Activated T-cell treated with anti-CD3 and anti-CD28 coated beads, Interleukin-2, amount 50 U/mL, for 1 hour (primary cell): ENCODE measurements at regions not wholly inside any gene's neighbourhood (a gene's known extent, or its start where the extent isn't known, plus 50 kb on each side); places are given as distances from the start of the nearest gene placed in this dataset.
A peak's percentile ranks its signal among the peaks of the same experiment; 100 is the strongest.
"Not testable (repeated sequence)": the region's sequence is repeated elsewhere in the genome, so short reads cannot be mapped to it uniquely, and the experiment has no call there.

ENCODE experiments used
- DNase-seq: peaks from one replicate; pipeline ENCODE4 v3.0.0-alpha.2; 2020

DNA sequence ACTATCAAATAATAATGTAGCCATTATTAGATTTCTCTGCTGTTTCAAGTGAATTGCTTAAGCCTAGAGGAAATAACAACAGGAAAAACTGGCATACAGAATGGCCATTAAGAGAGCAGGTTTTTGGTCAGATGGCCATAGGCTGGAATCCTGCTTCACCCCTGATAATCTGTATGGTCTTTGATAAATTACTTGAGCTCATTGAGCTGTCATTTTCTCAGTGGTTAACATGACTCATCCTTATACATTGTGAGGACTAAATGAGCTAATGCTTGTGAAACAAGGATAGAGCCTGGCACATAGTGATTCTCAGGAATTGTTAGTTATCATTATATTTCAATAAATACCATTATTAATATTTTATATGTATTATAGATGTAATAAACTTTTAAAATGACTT, 516.5 kb downstream of the KIF4B start:
- DNase-seq = no peak

DNA sequence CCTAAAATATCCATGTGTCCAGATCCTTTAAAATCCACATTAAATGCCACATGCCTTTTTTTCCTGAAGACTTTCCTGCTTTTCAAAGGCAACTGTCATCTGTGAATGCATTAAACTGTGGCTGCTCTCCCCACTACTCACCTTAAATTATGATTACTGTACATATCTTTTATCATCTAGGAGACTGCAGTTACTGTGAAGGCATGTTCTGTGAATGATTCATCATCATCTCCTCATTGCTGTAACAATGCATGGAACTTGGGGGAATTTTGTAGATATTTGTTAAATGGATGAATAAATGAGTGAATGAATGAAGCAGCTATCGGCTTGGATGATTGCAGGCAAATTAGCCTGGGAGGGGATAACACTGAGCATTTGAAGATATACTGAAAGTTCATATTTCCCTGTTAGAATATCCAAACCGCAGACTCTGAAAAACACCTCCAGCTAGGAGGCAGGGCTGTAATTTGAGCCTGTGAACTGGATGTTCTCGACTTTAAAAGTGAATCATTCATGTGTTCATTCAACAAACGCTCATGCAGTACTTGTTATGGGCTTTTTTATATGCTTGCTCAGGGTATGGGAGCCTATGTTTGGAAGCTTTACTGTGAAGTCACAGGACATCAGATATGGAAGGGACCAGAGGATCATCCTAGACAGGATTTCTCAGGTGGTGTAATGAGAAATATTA, 519.2 kb downstream of the KIF4B start:
- DNase-seq = no peak

DNA sequence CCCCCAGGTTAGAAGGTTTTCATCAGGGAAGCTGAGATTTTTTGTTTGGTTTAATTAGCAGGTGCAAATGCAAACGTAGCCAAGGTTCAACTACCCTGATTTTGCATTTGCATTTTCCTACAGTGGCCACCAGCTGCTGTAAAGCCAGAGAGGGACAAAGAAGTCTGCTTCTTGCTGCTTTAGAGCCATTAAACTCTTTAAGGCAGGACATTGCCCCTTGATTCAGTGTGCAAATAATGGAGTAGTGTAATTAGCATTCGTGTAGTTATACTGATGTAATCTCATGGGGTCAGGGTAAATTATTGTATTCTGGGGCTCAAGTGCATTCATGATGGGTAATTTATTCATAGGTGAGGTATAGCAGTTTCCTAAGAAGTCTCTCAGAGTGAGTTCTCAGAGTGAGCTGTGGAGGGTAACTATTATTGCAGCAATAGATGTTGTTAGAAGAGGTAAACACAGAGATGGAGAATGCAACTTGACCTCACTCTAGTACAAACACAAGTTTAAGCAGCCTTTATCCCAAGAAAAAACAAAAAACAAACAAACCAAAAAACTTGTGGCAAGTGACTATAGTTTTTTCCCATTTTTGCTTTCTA, 526.5 kb downstream of the KIF4B start:
- DNase-seq = no peak

DNA sequence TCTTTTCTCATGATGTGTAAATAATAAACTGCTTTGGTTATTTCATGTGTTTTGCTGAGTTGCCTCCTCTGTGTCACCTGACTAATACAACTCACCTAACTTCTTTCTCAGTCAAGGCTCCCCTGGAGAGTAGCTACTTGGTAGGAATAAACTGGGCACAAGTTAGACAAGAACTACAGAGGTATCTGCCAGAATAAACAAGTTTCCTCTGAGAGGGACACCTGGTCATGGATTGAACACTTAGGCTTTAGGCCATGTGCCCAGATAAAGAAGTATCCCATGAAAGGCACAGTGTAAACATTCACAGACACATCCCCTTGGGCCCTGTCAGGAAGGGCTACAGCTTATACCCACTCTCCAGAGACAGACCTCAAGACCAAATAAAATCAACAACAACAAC, 532.5 kb downstream of the KIF4B start:
- DNase-seq = no peak

DNA sequence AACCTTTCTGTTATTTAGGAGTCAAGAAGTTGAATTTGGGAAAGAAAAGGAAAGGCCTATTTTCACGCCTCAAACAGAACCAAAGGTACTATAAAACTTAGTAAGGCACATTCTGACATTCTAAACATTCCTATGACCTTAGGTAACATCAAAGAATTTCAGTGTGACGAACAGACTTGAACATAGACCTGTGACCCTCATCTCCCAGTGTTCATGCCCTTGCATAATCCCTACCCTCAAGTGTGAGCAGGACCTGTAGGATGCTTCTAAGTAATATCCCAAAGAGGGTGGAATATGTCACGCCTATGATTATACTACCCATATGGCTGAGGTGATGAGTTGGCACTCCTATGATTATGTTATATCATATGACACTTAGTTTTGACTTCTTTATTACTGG, 540.9 kb downstream of the KIF4B start:
- DNase-seq = no peak

DNA sequence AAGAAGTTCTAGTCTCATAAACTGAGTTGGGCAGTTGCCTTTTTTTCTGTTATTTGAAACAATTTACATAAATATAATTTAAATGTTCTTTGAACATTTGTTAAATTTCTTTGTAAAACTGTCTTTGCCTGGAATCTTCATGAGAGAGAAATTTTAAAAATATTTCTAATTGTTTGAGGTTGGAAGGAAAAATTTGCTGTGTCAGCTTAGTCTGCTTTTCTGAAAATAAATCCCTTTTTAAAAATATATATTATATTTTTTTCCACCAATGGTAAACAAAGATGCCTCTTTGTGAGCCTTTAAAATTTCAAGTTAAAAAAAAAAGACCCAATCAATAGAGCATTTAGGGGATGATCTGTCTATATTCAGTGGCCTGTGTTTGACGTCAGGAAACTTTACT, 542.7 kb downstream of the KIF4B start:
- no peak for DNase-seq

DNA sequence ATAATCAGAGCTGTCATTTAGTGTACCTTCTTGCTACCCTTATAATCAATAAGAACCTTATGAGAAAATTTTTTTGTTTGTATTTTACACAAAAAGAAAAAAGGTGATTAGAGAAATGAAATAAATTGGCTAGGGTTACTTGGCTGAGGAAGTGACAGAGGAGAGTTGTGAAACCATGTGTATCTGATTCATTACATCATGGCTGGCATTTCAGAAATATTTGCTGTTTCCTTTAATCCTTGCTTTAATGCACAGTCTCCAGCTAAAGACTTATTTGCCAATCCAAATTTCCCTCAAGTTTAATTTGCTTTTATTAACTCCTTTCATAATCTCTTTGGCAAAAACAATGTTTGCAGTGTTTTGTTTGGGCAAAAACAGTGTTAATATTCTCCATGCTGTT, 543.1 kb downstream of the KIF4B start:
- no peak for DNase-seq

DNA sequence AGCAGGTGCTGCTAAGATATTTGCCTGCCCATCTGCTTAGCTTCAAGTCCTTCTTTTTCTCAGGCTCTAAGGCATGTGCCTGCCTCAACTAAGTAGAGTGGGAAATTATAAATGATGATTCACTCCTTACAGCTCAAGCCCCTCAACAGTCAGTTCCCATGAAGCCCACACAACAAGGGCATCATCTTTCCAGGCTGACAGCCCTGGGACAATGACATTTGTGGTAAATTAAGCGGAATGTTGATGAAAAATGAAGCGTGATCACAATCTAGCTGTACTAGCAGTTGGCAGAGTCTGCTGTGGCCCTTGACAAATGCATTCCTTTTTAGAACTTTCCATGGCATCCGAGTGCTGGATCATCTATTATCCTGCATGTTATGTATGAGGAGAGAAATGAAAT, 548.6 kb downstream of the KIF4B start:
- no peak for DNase-seq

DNA sequence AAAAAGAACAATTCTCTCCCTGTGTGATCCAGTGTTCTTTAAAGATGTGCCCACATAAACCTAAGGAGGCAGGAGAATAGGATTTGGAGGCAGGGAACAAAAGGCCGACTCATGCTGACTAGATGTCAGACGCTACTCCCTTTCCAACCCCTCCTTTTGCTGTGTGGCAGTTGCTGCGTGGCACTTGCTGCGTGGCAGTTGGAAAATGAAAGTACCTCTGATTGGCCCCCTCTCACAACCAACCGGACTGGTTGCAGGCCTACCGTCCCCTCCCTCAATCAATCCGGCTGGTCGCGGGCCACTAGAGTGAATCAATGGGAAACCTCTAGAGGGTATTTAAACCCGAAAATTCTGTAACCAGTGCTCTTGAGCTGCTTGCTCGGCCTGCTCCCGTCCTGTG, 551.0 kb downstream of the KIF4B start:
- DNase-seq = no peak

DNA sequence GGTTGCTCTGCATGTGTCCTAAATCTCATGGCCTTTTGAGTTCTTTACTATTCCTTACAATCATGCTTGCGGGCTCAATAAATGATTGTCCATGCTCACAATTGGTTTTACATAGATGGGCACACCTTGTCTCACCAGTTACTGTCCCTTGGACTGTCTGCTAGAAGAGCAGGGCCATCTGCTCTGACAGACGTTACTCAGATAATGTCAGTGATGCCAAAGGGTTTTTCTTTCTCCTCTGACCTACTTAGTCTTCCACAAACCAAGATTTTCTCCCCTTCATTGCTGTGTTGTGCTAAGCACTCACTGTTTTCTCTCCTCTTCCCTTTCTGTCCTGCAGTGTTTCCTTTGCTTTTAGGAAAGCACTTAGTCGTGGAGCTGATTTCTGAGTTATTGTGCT, 562.3 kb downstream of the KIF4B start:
- DNase-seq = no peak

DNA sequence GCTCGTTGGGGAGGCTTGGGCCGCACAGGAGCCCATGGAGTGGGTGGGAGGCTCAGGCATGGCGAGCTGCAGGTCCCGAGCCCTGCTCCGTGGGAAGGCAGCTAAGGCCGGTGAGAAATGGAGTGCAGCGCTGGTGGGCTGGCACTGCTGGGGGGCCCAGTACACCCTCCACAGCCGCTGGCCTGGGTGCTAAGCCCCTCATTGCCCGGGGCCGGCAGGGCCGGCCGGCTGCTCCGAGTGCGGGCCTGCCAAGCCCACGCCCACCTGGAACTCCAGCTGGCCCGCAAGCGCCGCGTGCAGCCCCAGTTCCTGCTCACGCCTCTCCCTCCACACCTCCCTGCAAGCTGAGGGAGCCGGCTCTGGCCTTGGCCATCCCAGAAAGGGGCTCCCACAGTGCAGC, 573.3 kb downstream of the KIF4B start:
- DNase-seq = not testable (repeated sequence)

DNA sequence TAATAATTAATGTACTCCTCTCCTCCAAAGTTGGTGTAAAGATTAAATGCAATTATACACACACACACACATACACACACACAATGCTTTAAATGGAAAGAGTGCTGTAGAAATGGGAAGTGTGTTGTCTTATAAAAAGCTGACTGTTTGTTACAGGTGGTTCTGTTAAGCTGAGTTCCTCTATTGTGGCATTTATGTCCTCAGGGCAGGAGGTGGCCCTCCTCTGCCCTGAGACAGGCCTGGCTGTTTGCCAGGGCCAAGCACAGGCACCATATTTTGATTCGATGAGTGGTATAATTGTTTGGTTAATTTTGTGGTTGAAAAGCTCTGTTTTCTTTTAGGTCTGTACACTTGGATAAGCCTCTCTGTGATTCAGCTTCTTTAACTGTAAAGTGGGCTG, 573.9 kb downstream of the KIF4B start:
- DNase-seq = no peak

DNA sequence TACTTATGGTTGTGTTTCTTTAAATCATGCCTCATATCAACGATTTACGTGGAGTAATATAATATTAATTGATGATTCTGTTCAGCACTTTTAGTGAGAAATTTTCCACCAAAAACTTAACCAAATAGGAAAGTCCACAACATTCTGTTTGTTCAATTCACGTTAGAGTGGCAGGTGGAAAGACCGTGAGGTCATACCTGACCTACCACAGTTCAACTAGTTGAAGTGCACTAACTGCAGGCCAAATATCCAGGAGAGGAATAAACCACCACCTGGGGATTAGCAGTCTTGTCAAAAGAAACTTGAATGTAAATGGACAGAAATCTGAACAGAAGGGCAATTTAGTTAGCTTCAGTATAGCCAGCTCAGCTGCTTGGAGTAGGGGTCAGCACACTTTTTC, 577.7 kb downstream of the KIF4B start:
- no peak for DNase-seq

DNA sequence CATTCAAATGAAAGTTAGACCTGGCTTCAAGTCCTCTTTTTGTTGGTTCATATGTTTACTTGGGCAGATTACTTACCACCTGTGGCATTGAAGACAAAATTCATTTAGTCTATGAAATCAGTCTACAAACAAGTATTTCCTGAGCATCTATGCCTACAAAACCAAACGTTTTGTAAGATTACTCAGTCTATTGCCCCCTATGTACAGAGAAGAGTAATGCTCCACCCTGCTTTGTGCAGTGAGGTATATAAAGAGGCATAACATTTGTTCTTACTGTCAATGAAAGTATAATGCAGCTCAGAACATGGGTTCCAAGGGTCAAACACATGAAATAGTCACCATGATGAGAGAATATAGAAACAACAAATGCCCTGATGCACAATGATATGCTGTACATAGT, 580.7 kb downstream of the KIF4B start:
- no peak for DNase-seq

DNA sequence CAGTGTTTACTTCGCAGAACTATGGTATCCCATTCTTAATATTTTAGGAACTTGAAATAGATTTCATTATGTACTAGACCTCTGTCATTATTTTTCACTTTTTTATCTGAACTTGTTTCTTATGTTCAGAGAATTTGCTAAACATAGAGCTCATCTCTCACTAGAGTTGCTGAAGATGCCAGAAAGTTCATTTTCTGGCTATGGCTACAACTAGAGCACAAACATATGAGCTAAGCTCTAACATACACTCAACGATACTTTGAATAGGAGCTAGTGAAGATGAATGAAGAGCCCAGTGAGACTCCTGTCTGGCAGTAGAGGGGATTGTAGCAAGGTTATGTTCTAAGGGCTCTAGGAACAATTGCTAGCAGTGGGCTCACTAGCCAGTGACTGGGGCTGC, 582.2 kb downstream of the KIF4B start:
- no peak for DNase-seq

DNA sequence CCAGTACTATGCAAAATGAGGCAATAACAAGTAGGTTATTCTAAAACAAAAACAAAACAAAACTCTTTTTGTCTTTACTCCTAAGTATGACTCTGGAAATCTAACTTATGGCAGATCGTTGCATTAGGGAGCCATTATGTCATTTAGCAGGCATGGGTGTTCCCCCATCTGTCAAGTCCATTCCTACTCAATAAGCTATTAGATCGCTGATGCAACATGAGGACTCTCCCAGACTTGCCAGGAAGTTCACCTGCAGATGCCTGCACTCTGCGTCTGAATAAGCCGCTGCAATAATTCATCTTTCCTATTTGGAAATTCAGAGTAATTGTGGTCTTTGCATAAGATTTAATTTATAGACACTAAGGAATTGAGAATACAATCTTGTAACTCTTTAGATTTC, 585.0 kb downstream of the KIF4B start:
- DNase-seq = no peak

DNA sequence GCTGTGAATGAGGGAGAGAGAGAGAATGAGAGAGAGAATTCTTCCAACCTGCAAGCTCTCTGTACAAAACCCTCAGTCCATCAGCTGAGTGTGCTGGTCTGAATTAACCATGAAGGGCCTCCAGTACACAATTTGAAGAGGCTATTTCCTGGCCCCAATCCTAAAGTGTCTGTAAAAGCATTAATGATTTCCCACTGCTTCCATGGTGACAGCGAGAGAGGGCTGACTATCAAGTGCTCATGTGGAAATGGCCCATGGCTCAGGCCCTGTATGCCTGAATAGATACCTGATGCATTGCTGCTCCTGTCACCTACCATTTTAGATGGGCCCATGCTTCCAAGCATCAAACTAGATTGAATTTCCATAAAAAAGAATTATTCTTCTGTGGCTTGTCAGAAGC, 592.4 kb downstream of the KIF4B start:
- DNase-seq = no peak

DNA sequence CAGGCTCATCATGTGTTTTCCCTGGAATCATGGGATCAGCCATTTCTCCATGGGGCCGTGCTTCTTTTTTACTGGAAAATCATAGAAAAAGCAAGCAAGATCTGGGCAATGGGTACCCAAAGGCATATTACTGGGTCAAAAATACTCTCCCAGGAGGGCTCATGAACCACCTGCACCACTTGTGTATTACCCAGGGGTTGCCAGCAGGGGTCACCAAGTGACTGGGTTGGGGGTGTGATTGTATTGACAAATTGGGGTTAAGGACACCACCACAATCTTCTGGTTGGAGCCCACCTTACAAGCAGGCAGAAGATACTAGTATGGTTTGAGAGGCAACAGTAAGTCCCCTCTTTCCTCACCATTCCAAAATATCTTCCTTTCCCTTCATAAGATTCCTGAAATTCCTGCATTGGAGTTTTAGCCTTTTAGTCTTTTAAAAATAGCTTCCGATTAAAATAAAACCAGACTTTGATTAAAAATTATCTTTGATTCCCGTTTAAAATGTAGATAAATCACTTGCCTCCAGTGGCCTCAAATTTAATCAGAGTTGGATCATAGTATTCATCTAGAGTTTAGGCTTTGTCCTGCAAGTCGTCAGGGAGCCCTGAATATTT, 603.3 kb downstream of the KIF4B start:
- peak; percentile 37 for DNase-seq

DNA sequence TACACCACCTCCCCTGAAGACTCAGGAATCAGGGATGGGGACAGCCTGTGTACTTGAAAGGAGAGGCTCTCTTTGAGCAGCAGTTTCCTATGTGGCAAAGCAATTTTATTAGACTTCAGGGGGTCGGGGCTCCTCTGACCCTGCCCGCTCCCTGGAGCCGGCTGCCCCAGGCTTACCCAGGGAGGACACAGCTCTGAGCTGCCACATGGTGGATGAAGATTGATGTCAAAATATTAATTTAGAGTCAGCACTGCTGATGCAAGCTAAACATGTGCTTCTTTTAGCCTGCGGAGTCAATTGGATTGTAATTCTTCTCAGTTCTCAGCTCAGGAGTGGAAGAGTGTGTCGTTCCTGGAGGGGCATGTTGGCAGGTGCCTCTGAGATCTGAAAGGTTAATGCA, 606.1 kb downstream of the KIF4B start:
- no peak for DNase-seq

DNA sequence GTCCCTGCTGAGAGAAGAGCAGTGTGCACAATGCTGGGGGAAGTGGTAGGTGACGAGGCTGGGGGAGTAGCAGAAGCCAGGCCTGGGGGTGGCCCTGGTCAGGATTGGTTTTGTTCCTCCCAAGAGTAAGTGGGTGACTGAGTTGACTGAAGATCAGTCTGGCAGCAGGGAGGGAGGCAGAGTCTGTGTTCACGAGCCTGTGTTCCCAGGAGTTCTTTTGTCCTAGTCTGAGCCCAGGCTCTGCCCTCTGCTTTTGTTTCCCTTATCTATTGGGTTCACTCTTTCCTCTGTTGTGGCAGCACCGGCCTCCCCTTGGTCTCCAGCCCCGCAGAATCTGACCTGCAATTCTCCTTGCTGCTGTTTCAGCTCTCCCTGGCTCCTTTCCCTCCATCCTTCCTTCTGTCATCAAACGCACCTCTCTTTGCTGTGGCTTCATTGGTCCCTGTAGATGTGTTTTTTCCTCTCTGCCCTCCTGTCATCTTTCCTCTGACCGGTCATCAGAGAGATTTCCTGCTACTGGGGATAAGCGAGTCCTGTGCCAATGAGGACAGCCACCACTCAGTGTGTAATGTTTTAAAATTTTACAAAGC, 607.4 kb downstream of the KIF4B start:
- DNase-seq = no peak

DNA sequence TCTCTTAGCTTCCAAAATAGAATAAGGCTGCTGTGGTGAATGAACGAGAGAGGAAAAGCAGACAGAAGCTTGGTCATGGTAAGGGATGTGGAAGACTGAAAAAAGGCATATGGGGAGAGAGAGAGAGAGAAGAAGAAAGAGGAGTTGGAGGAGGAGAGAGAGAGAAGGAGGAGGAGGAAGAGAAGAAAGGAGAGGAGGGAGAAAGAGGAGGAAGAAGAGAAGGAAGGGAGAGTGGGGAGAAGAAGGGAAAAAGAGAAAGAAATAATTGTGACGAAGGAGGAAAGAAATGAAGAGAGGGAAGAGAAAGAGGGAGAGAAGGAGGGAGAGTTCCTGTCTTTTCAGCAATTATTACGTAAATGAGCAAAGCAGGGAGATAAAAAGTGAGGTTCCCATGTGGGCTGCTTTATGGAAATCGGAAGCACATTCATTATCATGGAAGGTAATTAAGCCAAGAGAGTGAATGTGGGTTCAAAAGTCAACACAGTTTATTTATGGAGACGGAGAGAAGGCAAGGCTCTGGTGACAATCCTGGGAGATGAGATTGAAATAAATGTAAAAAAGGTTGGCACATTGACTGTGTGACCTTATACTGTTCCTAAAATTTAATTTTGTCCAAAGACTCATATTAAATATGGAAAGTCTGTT, 611.2 kb downstream of the KIF4B start:
- DNase-seq = no peak

DNA sequence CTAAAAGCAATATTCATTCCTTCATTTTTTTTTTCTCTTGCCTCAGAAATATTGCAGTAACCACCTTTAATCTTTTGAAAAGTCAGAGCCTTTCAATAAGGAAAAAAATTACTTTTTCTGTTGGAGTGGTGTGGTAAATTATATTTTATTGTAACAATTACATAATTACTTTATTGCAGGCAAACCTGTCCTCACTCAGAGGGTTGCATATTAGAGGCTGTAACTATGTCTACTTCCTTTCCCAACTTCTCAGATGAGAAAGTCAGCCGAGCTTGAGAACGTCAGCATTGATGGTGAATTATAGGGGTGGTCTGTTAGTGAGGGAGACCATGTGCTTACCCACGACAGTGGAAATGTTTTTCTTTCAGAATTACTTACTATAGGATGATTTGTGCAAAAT, 611.8 kb downstream of the KIF4B start:
- no peak for DNase-seq

DNA sequence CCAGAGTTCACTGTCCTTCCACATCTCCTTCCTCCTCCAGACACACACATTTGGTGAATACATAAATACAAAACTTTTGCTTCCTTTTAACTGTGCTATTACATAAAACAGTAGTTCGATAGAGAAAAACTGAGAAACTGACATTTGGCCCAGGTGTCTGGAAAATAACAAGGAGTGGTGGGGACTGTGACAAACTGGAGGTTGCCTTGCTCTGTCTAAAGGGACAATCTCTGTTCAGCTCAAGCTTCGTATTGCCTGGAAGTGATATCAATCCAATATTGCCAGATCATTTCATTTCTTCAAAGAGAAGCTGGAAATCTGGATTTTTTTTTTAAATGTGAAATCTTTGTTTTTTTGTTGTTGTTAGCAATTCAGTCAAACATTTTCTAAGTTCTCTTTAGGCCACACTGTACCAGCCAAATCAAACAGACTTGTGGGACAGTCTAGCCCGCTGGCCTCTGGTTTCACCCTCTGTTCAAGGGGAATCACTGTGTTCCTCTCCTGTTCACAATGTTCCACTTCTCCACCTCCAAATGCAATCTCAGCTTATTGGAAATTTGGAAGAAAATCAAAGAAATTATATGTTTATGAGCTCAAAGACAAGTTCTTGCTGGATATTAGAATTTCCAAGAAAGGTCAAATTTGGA, 612.5 kb downstream of the KIF4B start:
- DNase-seq = no peak
